Stimulated activated CD8-positive, alpha-beta memory T cell treated with anti-CD3 and anti-CD28 coated beads, Interleukin-4, amount 100 ng/mL, for 48 hours (primary cell): ENCODE measurements at regions not wholly inside any gene's neighbourhood (a gene's known extent, or its start where the extent isn't known, plus 50 kb on each side); places are given as distances from the start of the nearest gene placed in this dataset.

Experiments
- DNase-seq: peaks from one replicate; pipeline ENCODE4 v3.0.0-alpha.2; 2020

- DNase-seq = no peak
Measured at GRCh38 chr12:67506739-67507138, 141.8 kb upstream of the DYRK2 start.

GRCh38 chr12:67508830-67509229 is 139.7 kb upstream of the DYRK2 start:
- DNase-seq = no peak

- no peak for DNase-seq
Measured at GRCh38 chr12:67509666-67510386, 138.7 kb upstream of the DYRK2 start.

- no peak for DNase-seq
Measured at GRCh38 chr12:67512061-67512460, 136.5 kb upstream of the DYRK2 start.

- DNase-seq = no peak
Measured at GRCh38 chr12:67514502-67514901, 134.0 kb upstream of the DYRK2 start.

GRCh38 chr12:67515679-67516340 is 132.7 kb upstream of the DYRK2 start:
- no peak for DNase-seq

GRCh38 chr12:67517181-67517887 is 131.2 kb upstream of the DYRK2 start:
- DNase-seq = no peak

- no peak for DNase-seq
Measured at GRCh38 chr12:67519484-67520433, 128.8 kb upstream of the DYRK2 start.

GRCh38 chr12:67520606-67521005 is 127.9 kb upstream of the DYRK2 start:
- no peak for DNase-seq

- DNase-seq = no peak
Measured at GRCh38 chr12:67522222-67522621, 126.3 kb upstream of the DYRK2 start.

GRCh38 chr12:67523538-67523937 is 125.0 kb upstream of the DYRK2 start:
- no peak for DNase-seq

- no peak for DNase-seq
Measured at GRCh38 chr12:67524861-67525616, 123.5 kb upstream of the DYRK2 start.

- DNase-seq = no peak
Measured at GRCh38 chr12:67525617-67525884, 123.0 kb upstream of the DYRK2 start.

GRCh38 chr12:67526129-67526528 is 122.4 kb upstream of the DYRK2 start:
- DNase-seq = no peak

GRCh38 chr12:67531051-67531450 is 117.5 kb upstream of the DYRK2 start:
- no peak for DNase-seq

- DNase-seq = no peak
Measured at GRCh38 chr12:67531501-67531900, 117.0 kb upstream of the DYRK2 start.

GRCh38 chr12:67533159-67533558 is 115.4 kb upstream of the DYRK2 start:
- no peak for DNase-seq

- no peak for DNase-seq
Measured at GRCh38 chr12:67534046-67534445, 114.5 kb upstream of the DYRK2 start.

- DNase-seq = no peak
Measured at GRCh38 chr12:67534681-67535080, 113.9 kb upstream of the DYRK2 start.

GRCh38 chr12:67535176-67535575 is 113.4 kb upstream of the DYRK2 start:
- DNase-seq = no peak

- DNase-seq = no peak
Measured at GRCh38 chr12:67535971-67536370, 112.6 kb upstream of the DYRK2 start.

GRCh38 chr12:67539329-67539728 is 109.2 kb upstream of the DYRK2 start:
- DNase-seq = no peak
